Activated naive CD8-positive, alpha-beta T cell treated with anti-CD3 and anti-CD28 coated beads, Interleukin-2, amount 50 U/mL, for 24 hours (primary cell): ENCODE measurements at regions not wholly inside any gene's neighbourhood (a gene's known extent, or its start where the extent isn't known, plus 50 kb on each side); places are given as distances from the start of the nearest gene placed in this dataset.

Experiments used
- ATAC-seq: fragments of 150-1000 bp; cut with Tn5 transposase; one replicate; pipeline ENCODE4 v1.10.0; 2021
- DNase-seq: peaks from one replicate; pipeline ENCODE4 v3.0.0; 2021
- H3K27ac Mint-ChIP-seq: one replicate; pipeline ENCODE4 v1.8.0; 2021; ENCODE audit warnings: mild to moderate bottlenecking, mixed read lengths
- H3K27me3 Mint-ChIP-seq: one replicate; pipeline ENCODE4 v1.8.0; 2021; ENCODE audit warnings: mixed read lengths
- H3K36me3 Mint-ChIP-seq: one replicate; pipeline ENCODE4 v1.8.0; 2021; ENCODE audit warnings: low read depth, mixed read lengths
- H3K4me1 Mint-ChIP-seq: one replicate; pipeline ENCODE4 v1.8.0; 2021; ENCODE audit warnings: mixed read lengths
- H3K4me3 Mint-ChIP-seq: one replicate; pipeline ENCODE4 v1.8.0; 2021; ENCODE audit warnings: mild to moderate bottlenecking, moderate library complexity, mixed read lengths
- H3K9me3 Mint-ChIP-seq: one replicate; pipeline ENCODE4 v1.8.0; 2021; ENCODE audit warnings: mixed read lengths

DNA sequence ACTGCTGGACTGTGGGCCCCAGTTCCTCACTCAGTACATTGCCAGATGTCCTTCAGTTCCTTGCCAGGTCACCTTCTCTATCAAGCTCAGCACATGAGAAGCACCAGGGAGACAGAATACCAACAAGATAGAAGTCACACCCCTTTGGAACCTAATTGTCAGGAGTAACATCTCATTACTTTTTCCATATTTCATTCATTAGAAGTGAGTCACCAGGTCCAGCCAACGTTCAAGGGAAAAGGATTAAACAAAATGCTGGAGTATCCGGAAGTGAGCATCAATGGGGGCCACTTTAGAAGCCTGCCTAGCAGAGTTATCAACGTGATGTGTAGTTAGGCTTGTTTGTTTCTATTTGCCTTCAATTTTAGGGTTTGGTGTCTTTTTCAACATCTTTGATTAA, 569.3 kb downstream of the MIAT start:
- DNase-seq = no peak
- H3K4me3 Mint-ChIP-seq = no peak overlapping the region
- no peak overlapping the region for H3K27ac Mint-ChIP-seq
- peaks cover 3% of the 10 kb centered on the region for H3K27me3 Mint-ChIP-seq
- H3K36me3 Mint-ChIP-seq = no peaks in the 10 kb centered on the region
- H3K4me1 Mint-ChIP-seq = no peaks in the 10 kb centered on the region
- peaks cover 7% of the 10 kb centered on the region for H3K9me3 Mint-ChIP-seq
- ATAC-seq = no peak

DNA sequence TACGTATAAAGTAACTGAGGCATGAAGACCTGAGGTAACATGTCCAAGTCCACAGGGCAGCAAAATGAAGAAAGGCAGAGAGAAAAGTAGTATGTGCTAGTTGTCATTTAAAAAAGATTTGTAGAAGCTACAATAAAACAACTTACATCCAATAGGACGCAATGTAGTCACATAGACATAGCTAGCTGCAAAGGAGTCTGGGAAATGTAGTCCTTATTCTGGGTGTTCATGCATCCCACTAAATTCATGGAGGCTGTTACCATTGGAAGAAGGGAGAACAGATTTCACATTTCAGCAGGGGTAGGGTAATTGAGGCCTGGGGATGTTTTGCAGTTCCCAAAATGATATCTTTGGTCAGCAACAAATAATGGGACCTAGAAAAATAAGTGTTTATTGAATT, 571.4 kb downstream of the MIAT start:
- peaks cover 7% of the 10 kb centered on the region for H3K9me3 Mint-ChIP-seq
- DNase-seq (no peak), ATAC-seq (no peak)
- H3K4me3 Mint-ChIP-seq = no peak overlapping the region
- no peak overlapping the region for H3K27ac Mint-ChIP-seq
- H3K4me1 Mint-ChIP-seq = no peaks in the 10 kb centered on the region
- no peaks in the 10 kb centered on the region for H3K36me3 Mint-ChIP-seq
- peaks cover 3% of the 10 kb centered on the region for H3K27me3 Mint-ChIP-seq

DNA sequence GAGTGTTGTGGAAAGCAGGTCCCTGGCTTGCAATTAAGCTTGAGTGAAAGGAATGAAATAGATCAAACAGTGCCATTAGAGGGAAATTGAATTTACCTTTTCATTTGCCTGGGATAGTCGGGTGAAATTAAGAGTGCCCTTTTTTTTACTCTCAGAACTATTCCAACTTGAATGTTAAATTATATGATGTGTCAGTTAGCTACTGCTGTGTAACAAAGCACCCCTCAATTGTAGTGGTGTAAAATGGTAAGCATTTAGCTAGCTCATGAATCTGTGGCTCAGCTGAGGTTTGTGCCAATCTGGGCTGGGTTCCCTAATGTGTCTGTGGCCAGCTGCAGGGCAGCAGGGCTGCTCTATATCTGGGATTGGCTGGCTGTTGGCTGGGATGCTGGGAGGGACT, 571.4 kb downstream of the MN1 start:
- ATAC-seq (no peak), DNase-seq (no peak)
- no peak overlapping the region for H3K27ac Mint-ChIP-seq
- H3K27me3 Mint-ChIP-seq = peaks cover 3% of the 10 kb centered on the region
- H3K36me3 Mint-ChIP-seq = no peaks in the 10 kb centered on the region
- no peaks in the 10 kb centered on the region for H3K4me1 Mint-ChIP-seq
- H3K9me3 Mint-ChIP-seq = peaks cover 7% of the 10 kb centered on the region
- H3K4me3 Mint-ChIP-seq = no peak overlapping the region

DNA sequence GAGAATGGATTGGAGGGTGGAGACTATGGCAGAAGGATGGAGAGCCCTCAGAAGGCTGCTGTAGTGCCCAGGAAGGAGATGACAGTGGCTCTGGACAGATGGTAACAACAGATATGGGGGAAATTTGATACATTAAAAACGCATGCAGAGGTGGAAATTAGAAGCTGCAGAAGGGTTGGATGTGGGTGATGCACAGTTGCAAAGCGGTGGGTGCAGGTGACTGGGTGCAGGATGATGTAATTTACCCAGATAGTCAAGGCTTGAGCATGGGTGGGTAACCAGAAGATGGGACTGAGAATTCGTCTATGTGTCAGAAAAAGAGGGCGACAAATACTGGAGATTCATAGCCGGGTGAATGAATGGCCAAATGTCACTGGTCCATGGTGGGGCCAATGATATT, 570.3 kb downstream of the MN1 start:
- Mint-ChIP-seq H3K27me3 (peaks cover 5% of the 10 kb centered on the region), H3K4me3 (no peak overlapping the region)

DNA sequence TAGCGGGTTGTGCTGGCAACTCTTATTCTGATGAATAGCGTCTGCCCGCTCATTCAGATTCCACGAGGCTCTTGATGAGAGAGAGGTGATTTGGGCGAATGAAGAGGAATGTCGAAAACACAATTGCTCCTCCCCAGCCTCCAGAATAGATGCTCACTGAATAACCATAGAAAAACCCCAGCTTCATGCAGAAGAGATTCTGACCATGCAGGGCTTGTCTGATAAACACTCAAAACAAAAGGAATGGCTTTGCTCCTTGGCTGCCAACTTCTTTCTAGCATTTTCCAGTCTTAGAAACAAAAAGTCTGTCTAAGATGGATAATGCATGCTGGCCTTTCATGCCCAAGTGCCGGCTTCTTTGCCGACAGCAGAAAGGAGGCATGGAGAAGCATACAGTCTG, 569.5 kb downstream of the MN1 start:
- DNase-seq (no peak), ATAC-seq (no peak)
- no peak overlapping the region for H3K4me3 Mint-ChIP-seq
- peaks cover 5% of the 10 kb centered on the region for H3K27me3 Mint-ChIP-seq
- peaks cover 7% of the 10 kb centered on the region for H3K9me3 Mint-ChIP-seq
- H3K4me1 Mint-ChIP-seq = no peaks in the 10 kb centered on the region
- H3K27ac Mint-ChIP-seq = no peak overlapping the region
- no peaks in the 10 kb centered on the region for H3K36me3 Mint-ChIP-seq

More for the DNA sequence above, 570.3 kb downstream of the MN1 start:
- DNase-seq (no peak), ATAC-seq (no peak)
- peaks cover 7% of the 10 kb centered on the region for H3K9me3 Mint-ChIP-seq
- no peaks in the 10 kb centered on the region for H3K36me3 Mint-ChIP-seq
- no peaks in the 10 kb centered on the region for H3K4me1 Mint-ChIP-seq
- no peak overlapping the region for H3K27ac Mint-ChIP-seq

DNA sequence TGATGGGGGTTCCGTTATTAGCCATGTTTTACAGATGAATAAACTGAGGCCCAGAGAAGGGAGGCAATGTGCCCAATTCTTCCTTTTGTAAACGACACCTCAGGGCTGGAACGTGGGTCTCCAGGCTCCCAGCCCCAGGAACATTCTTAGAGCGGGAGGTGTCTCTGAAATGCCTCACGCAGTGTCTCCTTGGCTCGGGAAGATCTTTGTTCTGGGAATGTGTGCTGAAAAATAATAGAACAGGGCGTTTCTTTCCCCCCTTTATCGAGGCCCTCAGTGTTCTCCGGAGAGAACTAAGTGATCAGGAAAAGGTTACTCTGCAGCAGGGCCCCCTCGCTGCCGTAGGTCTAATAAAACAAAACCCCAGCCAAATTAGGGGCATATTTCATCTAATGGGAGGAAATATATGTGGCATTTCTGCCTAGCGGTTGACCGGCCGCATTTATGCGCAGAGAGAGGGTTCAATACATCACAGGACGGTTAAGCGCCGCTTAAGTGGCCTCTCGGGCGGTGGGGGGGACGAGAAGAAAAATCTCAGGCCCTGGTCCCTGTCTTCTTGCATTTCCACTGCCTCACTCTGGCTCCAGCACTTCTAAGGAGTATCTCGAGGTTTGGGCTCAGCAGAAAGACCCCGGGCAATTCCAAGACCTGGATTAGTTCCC, 564.3 kb downstream of the MN1 start:
- H3K27me3 Mint-ChIP-seq = peaks cover 4% of the 10 kb centered on the region
- H3K9me3 Mint-ChIP-seq = no peaks in the 10 kb centered on the region
- DNase-seq (no peak), ATAC-seq (no peak)
- no peaks in the 10 kb centered on the region for H3K4me1 Mint-ChIP-seq
- no peaks in the 10 kb centered on the region for H3K36me3 Mint-ChIP-seq
- no peak overlapping the region for H3K4me3 Mint-ChIP-seq
- no peak overlapping the region for H3K27ac Mint-ChIP-seq

DNA sequence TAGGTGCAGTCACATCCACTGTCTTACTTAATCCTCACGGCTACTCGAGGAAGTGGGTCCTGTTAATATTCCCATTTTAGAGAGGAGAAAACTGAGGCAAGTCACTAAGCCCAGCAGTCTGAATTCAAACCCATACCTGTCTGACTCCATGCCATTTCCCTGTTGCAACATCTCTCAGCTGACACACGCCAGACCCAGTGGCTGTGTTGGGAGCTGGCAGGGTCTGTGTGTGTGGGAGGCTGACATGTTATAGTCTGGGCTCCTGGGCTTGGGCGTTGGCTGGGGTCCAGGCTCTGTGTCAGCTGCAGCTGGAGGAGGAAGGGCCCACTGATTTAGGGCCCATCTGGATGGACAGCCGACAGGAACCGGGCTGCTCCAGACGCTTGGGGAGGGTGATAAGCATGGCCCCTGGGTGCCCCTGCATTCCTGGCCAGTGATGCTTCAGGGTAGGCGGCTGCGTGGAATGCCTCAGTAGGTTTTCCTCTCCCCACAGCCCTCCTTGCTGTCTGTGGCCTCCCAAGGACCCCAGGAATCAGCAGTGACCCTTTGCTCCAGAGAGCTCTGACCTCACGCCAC, 562.5 kb downstream of the MN1 start:
- H3K4me3 Mint-ChIP-seq = no peak overlapping the region

DNA sequence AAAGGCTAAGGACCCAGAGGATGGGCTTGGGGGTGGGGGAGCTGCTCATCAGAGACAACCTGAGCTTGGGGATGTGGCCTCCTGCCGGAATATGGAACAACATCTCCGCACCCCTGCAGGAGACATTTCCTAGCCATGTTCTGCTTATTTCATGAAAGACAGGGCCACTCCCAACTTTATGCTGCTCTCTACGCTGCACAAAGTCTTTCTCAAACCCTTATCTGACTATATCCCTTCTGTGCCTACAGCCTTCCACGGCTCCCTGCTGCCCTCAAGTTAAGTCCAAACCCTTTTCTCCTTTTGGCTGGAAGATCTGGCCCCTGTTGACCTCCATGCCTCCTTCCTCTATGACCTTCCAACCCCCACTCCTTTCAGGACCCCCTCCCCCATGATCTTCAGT, 562.0 kb downstream of the MN1 start:
- Mint-ChIP-seq H3K27me3 (peaks cover 4% of the 10 kb centered on the region), H3K27ac (no peak overlapping the region), H3K4me1 (no peaks in the 10 kb centered on the region), H3K4me3 (no peak overlapping the region), H3K36me3 (no peaks in the 10 kb centered on the region), H3K9me3 (no peaks in the 10 kb centered on the region)
- ATAC-seq (no peak), DNase-seq (no peak)

More for the DNA sequence above, 562.5 kb downstream of the MN1 start:
- Mint-ChIP-seq H3K36me3 (no peaks in the 10 kb centered on the region), H3K9me3 (no peaks in the 10 kb centered on the region), H3K27me3 (peaks cover 4% of the 10 kb centered on the region), H3K4me1 (no peaks in the 10 kb centered on the region), H3K27ac (no peak overlapping the region)
- ATAC-seq (no peak), DNase-seq (no peak)

DNA sequence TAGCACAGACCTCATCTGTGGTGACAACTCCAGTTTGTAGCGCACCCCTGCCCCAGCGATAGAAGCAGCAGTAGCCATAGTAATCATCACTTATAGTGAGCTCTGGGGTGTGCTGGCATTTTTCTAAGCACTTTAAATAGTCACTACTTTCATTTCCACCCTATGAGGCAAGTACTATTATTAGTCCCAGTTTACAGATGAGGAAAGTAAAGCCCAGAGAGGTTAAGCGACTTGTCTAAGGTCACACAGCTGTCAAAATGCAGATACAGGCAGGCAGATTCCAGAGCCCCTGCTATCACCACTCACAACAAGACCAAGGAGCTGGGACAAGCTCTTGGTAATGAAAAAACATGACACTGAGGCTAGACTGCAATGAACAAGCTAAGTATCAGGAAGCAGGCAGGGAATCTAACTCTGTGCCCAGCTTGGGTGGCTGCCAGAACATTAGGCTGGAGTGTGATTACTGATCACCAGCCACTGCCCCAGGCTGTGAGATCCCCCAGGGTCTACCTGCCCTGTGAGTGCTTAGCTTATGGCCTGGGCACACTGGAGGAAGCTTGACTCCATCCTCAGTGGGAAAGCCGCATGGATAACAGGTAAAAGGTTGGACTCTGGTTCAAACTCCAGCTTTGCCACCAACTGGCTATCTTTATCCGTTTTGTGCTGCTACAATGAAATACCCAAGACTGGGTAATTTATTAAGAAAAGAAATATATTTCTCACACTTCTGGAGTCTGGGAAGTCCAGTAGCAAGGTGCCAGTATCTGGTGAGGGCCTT, 561.1 kb downstream of the MN1 start:
- Mint-ChIP-seq H3K4me1 (no peaks in the 10 kb centered on the region), H3K36me3 (no peaks in the 10 kb centered on the region), H3K4me3 (no peak overlapping the region), H3K27me3 (peaks cover 2% of the 10 kb centered on the region), H3K9me3 (no peaks in the 10 kb centered on the region), H3K27ac (no peak overlapping the region)
- no peak for ATAC-seq
- no peak for DNase-seq

DNA sequence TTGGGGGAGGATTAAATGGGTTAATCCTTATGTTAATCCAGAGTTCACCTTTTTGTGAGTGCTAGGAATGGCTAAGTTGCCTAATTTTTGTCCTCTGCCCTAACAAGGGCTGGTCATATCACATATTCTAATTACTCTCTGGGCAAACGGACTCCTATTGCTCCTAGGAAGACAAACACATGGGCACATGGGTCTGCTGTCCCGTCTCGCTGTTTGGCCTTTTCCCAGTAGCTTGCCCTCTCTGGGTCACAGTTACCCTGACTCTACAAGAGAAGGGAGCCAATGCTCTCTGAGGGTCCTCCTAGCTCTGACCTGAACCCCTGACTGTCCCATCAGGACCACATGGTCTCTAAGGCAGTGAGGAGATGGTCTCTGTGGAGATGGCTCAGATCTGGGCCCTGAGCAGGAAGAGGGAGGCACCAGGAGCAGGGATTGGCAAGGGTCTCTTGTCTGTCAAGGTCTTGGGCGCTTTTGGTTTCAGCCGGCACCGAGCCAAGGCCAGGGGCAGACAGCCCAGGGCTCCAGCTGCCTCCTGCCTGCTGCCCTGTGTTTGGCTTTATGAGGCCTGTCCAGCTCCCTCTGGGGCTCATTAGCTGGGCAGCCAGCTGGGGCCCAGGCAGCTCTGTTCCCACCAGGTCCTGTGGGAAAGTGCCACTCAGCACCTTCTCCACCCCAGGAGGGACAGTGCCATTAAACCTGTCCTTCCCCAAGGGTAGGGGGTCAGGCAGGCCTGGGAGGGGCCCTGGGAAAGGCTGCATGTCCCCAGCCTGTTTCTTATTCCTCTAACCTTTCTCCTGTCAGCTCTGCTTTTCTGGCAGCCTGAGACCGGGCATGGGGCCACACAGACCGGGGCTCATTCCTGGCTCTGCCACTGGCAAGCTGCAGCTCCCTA, 559.9 kb downstream of the MN1 start:
- Mint-ChIP-seq H3K4me1 (no peaks in the 10 kb centered on the region), H3K27ac (no peak overlapping the region), H3K4me3 (no peak overlapping the region), H3K27me3 (peaks cover 2% of the 10 kb centered on the region), H3K9me3 (peaks cover 5% of the 10 kb centered on the region), H3K36me3 (no peaks in the 10 kb centered on the region)
- ATAC-seq (no peak), DNase-seq (no peak)

DNA sequence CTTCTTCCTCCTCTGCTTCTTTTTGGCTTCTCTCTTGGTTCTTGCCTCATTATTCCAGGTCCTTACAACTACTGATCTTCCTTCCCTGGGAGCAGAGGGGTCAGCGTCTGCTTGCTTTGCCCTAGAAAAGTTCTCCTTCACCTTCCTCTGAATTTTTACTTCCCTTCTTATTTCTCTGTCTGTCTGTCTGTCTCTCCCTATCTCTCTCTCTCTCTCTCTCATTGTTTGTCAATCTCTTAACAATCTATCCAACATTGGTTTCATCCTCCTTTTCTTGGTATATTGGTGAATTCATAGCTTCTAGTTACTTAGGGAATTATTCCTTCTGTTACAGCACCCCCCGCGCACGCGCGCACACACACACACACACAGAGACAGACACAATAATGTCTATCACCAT, 559.1 kb downstream of the MN1 start:
- DNase-seq (no peak), ATAC-seq (no peak)
- Mint-ChIP-seq H3K27ac (no peak overlapping the region), H3K27me3 (peaks cover 2% of the 10 kb centered on the region), H3K36me3 (no peaks in the 10 kb centered on the region), H3K4me1 (peaks cover 3% of the 10 kb centered on the region), H3K4me3 (no peak overlapping the region), H3K9me3 (peaks cover 7% of the 10 kb centered on the region)

DNA sequence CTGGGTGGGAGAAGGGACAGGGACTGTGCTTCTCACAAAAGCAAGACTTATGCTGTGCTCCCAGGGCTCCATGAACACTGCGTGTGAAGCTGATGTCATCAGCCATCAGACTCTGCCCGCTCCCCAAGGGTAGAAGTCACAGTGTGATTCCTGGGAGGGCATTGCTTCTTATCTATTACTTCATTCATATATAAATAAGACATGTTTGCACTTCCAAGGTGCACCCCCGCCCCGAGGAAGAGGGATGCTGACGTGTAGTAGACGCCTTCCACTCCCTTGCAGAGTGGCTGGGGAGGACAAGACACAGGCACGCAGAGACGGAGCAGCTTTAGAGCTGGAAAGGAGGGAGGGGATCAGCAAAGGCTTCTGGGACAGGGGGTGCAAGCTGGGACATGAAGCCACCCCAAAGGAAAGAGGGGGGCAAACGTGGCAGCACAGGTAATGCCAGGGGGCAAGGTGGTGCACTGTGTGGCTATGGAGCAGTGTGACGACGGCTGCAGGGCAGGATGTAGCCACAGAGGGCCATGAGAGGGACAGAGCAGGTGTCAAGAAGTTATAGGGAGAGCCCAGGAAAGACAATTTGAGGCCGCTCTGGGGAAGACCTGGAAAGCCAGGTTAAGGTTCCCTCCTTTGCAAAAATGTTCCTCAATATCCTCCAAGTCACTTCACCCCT, 558.5 kb downstream of the MN1 start:
- ATAC-seq = no peak
- DNase-seq = no peak

DNA sequence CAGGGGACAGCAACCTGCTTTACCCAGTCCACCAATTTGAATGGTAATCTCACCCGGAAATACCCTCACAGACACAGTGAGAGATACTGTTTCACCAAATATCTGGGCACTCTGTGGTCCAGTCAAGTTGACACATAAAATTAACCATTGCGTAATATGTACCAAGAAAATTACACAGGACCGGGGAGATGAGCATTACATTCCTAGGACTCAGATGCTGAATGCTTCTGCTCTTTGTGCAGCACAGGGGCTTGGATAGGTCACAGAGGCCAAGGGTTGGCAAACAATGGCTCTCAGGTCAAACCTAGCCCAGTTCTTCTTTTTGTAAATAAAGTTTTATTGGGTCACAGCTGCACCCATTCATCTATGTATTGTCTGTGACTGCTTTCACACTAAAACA, 557.2 kb downstream of the MN1 start:
- Mint-ChIP-seq H3K4me1 (peaks cover 5% of the 10 kb centered on the region), H3K27ac (no peak overlapping the region), H3K4me3 (no peak overlapping the region), H3K9me3 (peaks cover 7% of the 10 kb centered on the region), H3K27me3 (no peaks in the 10 kb centered on the region), H3K36me3 (no peaks in the 10 kb centered on the region)
- no peak for DNase-seq
- no peak for ATAC-seq

More for the DNA sequence above, 558.5 kb downstream of the MN1 start:
- H3K4me1 Mint-ChIP-seq = peaks cover 5% of the 10 kb centered on the region
- H3K4me3 Mint-ChIP-seq = no peak overlapping the region
- H3K27ac Mint-ChIP-seq = no peak overlapping the region
- peaks cover 2% of the 10 kb centered on the region for H3K27me3 Mint-ChIP-seq
- no peaks in the 10 kb centered on the region for H3K36me3 Mint-ChIP-seq
- H3K9me3 Mint-ChIP-seq = peaks cover 7% of the 10 kb centered on the region

DNA sequence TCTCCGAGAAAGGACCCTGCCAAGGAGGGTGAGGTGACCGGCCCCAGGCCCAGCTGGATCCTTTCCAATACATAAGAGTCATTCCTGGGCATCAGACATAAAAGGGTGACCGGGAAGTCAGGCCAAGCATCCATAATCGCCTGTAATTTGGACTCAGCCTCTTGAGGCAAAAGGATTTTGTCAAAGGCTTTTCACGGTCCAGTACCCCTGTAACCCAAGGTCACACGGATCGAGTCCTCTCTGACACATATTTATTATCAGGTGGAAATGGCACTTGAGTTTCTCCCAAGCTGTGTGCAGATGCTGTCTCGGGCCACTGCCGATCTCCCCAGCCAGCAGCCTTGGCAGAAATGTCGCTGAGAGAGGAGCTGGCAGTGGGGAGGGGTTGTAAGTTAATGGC, 556.5 kb downstream of the MN1 start:
- DNase-seq = no peak
- no peak overlapping the region for H3K27ac Mint-ChIP-seq

More for the DNA sequence above, 556.5 kb downstream of the MN1 start:
- H3K27me3 Mint-ChIP-seq = no peaks in the 10 kb centered on the region
- peaks cover 7% of the 10 kb centered on the region for H3K9me3 Mint-ChIP-seq
- H3K36me3 Mint-ChIP-seq = no peaks in the 10 kb centered on the region
- ATAC-seq = no peak
- H3K4me1 Mint-ChIP-seq = peaks cover 5% of the 10 kb centered on the region
- H3K4me3 Mint-ChIP-seq = no peak overlapping the region
